ENCODE measurements at regions not wholly inside any gene's neighbourhood (a gene's known extent, or its start where the extent isn't known, plus 50 kb on each side); places are given as distances from the start of the nearest gene placed in this dataset.

- ChIA-PET CTCF (ENCODE audit: unreplicated experiment) (no interaction called here), POLR2A (no interaction called here)
- no peaks in the 10 kb centered on the region for H3K36me3 ChIP-seq (ENCODE audit: insufficient read depth, low read length)
- no peaks in the 10 kb centered on the region for H3K9me3 ChIP-seq (ENCODE audit: low read length)
- no peak for TF ChIP-seq CTCF (conservative IDR thresholded peaks at IDR 0.05; ENCODE audit: low read length)
- no peak for TF ChIP-seq EZH2phosphoT487 (IDR thresholded peaks at IDR 0.05; ENCODE audit: borderline replicate concordance, low read depth, low read length)
- intact Hi-C loops (cut with micrococcal nuclease; ENCODE audit: unreplicated experiment): no loop called here
- H3K79me2 ChIP-seq (ENCODE audit: insufficient read depth, low read depth, low read length): no peaks in the 10 kb centered on the region
- H3K27ac ChIP-seq (ENCODE audit: low read depth, low read length, poor library complexity, severe bottlenecking): no peak overlapping the region
- H4K20me1 ChIP-seq (ENCODE audit: insufficient read depth, low read length): no peaks in the 10 kb centered on the region
- BruUV-seq (replicated peaks): no TSS peak
- H3K9me2 ChIP-seq (ENCODE audit: insufficient read depth, low read length): no peaks in the 10 kb centered on the region
- no peak overlapping the region for H3K4me2 ChIP-seq (ENCODE audit: low read length)
- no peak overlapping the region for H2AFZ ChIP-seq (ENCODE audit: low read length)
- no peak for DNase-seq (ENCODE audit: low spot score)
- no peak overlapping the region for H3K4me3 ChIP-seq (ENCODE audit: low read depth, low read length, poor library complexity, severe bottlenecking)
- no peaks in the 10 kb centered on the region for H3K4me1 ChIP-seq (ENCODE audit: insufficient read depth, low read length, poor library complexity, severe bottlenecking)
Measured at GRCh38 chr5:25064306-25064705, 419.5 kb upstream of the CDH10 start.

- 0 out of 2 replicates have a peak, but pooled peaks cover 4% of the 10 kb centered on the region for H3K9me3 ChIP-seq (ENCODE audit: low read length)
- no peaks in the 10 kb centered on the region for H3K9me2 ChIP-seq (ENCODE audit: insufficient read depth, low read length)
- H3K4me1 ChIP-seq (ENCODE audit: insufficient read depth, low read length, poor library complexity, severe bottlenecking): no peaks in the 10 kb centered on the region
- H2AFZ ChIP-seq (ENCODE audit: low read length): no peak overlapping the region
- H3K79me2 ChIP-seq (ENCODE audit: insufficient read depth, low read depth, low read length): no peaks in the 10 kb centered on the region
- no peak overlapping the region for H3K4me3 ChIP-seq (ENCODE audit: low read depth, low read length, poor library complexity, severe bottlenecking)
- intact Hi-C loops (cut with micrococcal nuclease; ENCODE audit: unreplicated experiment): no loop called here
- no peak overlapping the region for H3K27ac ChIP-seq (ENCODE audit: low read depth, low read length, poor library complexity, severe bottlenecking)
- H3K4me2 ChIP-seq (ENCODE audit: low read length): no peak overlapping the region
- BruUV-seq (replicated peaks): no TSS peak
- H4K20me1 ChIP-seq (ENCODE audit: insufficient read depth, low read length): no peaks in the 10 kb centered on the region
- no peak for TF ChIP-seq EZH2phosphoT487 (IDR thresholded peaks at IDR 0.05; ENCODE audit: borderline replicate concordance, low read depth, low read length)
- no peak for TF ChIP-seq CTCF (conservative IDR thresholded peaks at IDR 0.05; ENCODE audit: low read length)
- DNase-seq (ENCODE audit: low spot score): no peak
- POLR2A ChIA-PET: interaction anchor here (0.7 to 1.4 kb wide), 3 partner anchors 11 to 18 kb away, joined by 3 to 4 read pairs (median 4); no protein-coding TSS in a partner anchor
- CTCF ChIA-PET (ENCODE audit: unreplicated experiment): no interaction called here
- no peaks in the 10 kb centered on the region for H3K36me3 ChIP-seq (ENCODE audit: insufficient read depth, low read length)
Measured at GRCh38 chr5:25060575-25060974, 415.8 kb upstream of the CDH10 start.

GRCh38 chr5:25056836-25057235, 412.1 kb upstream of the CDH10 start:
- intact Hi-C loops (cut with micrococcal nuclease; ENCODE audit: unreplicated experiment): no loop called here
- TF ChIP-seq EZH2phosphoT487 (IDR thresholded peaks at IDR 0.05; ENCODE audit: borderline replicate concordance, low read depth, low read length) (no peak), CTCF (conservative IDR thresholded peaks at IDR 0.05; ENCODE audit: low read length) (no peak)
- no TSS peak for BruUV-seq (replicated peaks)

More at GRCh38 chr5:25056836-25057235, 412.1 kb upstream of the CDH10 start:
- DNase-seq (ENCODE audit: low spot score): no peak
- ChIA-PET POLR2A (no interaction called here), CTCF (ENCODE audit: unreplicated experiment) (no interaction called here)
- Histone ChIP-seq H3K4me3 (ENCODE audit: low read depth, low read length, poor library complexity, severe bottlenecking) (no peak overlapping the region), H3K4me2 (ENCODE audit: low read length) (no peak overlapping the region), H3K79me2 (ENCODE audit: insufficient read depth, low read depth, low read length) (no peaks in the 10 kb centered on the region), H3K27ac (ENCODE audit: low read depth, low read length, poor library complexity, severe bottlenecking) (no peak overlapping the region), H3K4me1 (ENCODE audit: insufficient read depth, low read length, poor library complexity, severe bottlenecking) (no peaks in the 10 kb centered on the region), H3K9me2 (ENCODE audit: insufficient read depth, low read length) (no peaks in the 10 kb centered on the region), H4K20me1 (ENCODE audit: insufficient read depth, low read length) (no peaks in the 10 kb centered on the region), H2AFZ (ENCODE audit: low read length) (no peak overlapping the region), H3K36me3 (ENCODE audit: insufficient read depth, low read length) (no peaks in the 10 kb centered on the region), H3K9me3 (ENCODE audit: low read length) (0 out of 2 replicates have a peak, but pooled peaks cover 4% of the 10 kb centered on the region)

Data from OCI-LY7 (cell line).